GM13976 (cell line): ENCODE measurements at regions not wholly inside any gene's neighbourhood (a gene's known extent, or its start where the extent isn't known, plus 50 kb on each side); places are given as distances from the start of the nearest gene placed in this dataset.

ENCODE experiments used
- DNase-seq: peaks from one replicate; pipeline ENCODE4 v3.0.0; 2012; ENCODE audit warnings: low spot score
- in situ Hi-C: fragments of 300-500 bp; cut with MboI; formaldehyde crosslinking; loops from one replicate; pipeline ENCODE4 v1.12.0; 2022; ENCODE audit warnings: low sequenced_read_pairs, mixed read lengths, inconsistent platforms; ENCODE audit not compliant: unreplicated experiment
- TF ChIP-seq, protein P1 (sequence below): IDR thresholded peaks from 2 replicates; pipeline ENCODE4 v1.5.1; 2012; ENCODE audit warnings: borderline replicate concordance, mild to moderate bottlenecking; ENCODE audit not compliant: insufficient read depth; ENCODE audit errors: extremely low read depth, missing control alignments, control extremely low read depth

- TF ChIP-seq, protein P1, sequence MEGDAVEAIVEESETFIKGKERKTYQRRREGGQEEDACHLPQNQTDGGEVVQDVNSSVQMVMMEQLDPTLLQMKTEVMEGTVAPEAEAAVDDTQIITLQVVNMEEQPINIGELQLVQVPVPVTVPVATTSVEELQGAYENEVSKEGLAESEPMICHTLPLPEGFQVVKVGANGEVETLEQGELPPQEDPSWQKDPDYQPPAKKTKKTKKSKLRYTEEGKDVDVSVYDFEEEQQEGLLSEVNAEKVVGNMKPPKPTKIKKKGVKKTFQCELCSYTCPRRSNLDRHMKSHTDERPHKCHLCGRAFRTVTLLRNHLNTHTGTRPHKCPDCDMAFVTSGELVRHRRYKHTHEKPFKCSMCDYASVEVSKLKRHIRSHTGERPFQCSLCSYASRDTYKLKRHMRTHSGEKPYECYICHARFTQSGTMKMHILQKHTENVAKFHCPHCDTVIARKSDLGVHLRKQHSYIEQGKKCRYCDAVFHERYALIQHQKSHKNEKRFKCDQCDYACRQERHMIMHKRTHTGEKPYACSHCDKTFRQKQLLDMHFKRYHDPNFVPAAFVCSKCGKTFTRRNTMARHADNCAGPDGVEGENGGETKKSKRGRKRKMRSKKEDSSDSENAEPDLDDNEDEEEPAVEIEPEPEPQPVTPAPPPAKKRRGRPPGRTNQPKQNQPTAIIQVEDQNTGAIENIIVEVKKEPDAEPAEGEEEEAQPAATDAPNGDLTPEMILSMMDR: no peak
- in situ Hi-C loops: no loop called here
- DNase-seq: no peak
Measured at GRCh38 chr18:51881394-51881793, 458.6 kb upstream of the DCC start.

GRCh38 chr18:51884039-51884438 lies 456.0 kb upstream of the DCC start:
- in situ Hi-C loops: no loop called here
- TF ChIP-seq, protein P1: no peak
- no peak for DNase-seq

DNA sequence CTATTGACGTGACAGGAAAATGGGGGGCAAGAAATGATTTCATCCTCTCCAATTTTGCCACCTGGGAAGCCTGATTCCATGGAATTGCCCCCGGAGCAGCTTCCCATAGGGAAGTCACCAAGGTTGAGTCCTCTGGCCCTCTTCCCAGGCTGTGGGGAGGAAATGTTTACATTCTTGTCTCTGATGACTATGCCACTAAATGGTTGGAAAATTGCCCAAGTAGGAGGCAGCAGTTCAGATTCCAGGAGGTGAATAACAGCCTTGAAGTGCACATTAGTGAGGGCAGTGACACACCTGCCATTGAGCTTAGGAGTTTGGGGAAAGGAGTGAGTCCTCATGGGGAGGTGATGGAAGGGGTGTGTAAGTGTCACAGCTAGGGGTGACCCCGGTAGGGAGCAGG lies 449.2 kb upstream of the DCC start:
- no peak for DNase-seq
- TF ChIP-seq, protein P1: no peak
- in situ Hi-C loops: no loop called here

- DNase-seq: no peak
- in situ Hi-C loops: no loop called here
- TF ChIP-seq, protein P1: no peak
Measured at GRCh38 chr18:51891876-51892275, 448.1 kb upstream of the DCC start.

DNA sequence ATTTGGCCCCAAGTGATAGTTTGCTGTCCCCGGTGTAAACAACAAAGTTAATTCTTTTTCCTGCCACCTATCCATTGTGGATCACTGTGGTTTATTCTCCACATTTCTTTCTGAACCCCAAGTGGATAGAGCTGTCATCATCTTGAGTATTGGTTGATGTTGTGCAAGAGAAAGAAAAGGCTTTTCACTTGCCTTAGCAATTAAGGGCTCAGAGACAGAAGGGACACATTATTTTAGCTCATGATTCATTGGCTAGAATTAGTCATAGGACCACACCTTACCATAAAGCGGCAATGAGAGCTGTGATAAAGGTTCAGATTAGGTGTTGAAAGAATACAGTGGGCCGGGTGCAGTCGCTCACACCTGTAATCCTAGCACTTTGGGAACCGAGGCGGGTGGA lies 442.1 kb upstream of the DCC start:
- TF ChIP-seq, protein P1: no peak
- DNase-seq: no peak
- in situ Hi-C loops: no loop called here

GRCh38 chr18:51907687-51908597 lies 432.1 kb upstream of the DCC start:
- in situ Hi-C loops: no loop called here
- DNase-seq: no peak
- TF ChIP-seq, protein P1: no peak

GRCh38 chr18:51908598-51908944 lies 431.4 kb upstream of the DCC start:
- in situ Hi-C loops: no loop called here
- TF ChIP-seq, protein P1: no peak
- no peak for DNase-seq
